H9 (cell line): ENCODE measurements at regions not wholly inside any gene's neighbourhood (a gene's known extent, or its start where the extent isn't known, plus 50 kb on each side); places are given as distances from the start of the nearest gene placed in this dataset.

Experiments used
- DNase-seq: peaks from one replicate; pipeline ENCODE4 v3.0.0-alpha.2; 2017
- H2AFZ ChIP-seq: one replicate; pipeline ENCODE4 v1.6.1; 2013; ENCODE audit warnings: mild to moderate bottlenecking, low read length, control low read depth, moderate library complexity
- H2AK5ac ChIP-seq: 2 replicates; pipeline ENCODE4 v1.6.1; 2013; ENCODE audit warnings: low read length, control low read depth, mixed read lengths; ENCODE audit not compliant: insufficient read length
- H2BK120ac ChIP-seq: one replicate; pipeline ENCODE4 v1.6.1; 2013; ENCODE audit warnings: low read depth, mild to moderate bottlenecking, low read length, control low read depth, inconsistent platforms; ENCODE audit not compliant: poor library complexity, severe bottlenecking
- H2BK12ac ChIP-seq: 2 replicates; pipeline ENCODE4 v1.6.1; 2013; ENCODE audit warnings: low read length, control low read depth, mixed read lengths, low read depth; ENCODE audit not compliant: insufficient read length
- H2BK15ac ChIP-seq: 2 replicates; pipeline ENCODE4 v1.6.1; 2013; ENCODE audit warnings: low read depth, low read length, control low read depth
- H2BK20ac ChIP-seq: one replicate; pipeline ENCODE4 v1.6.1; 2013; ENCODE audit warnings: low read depth, mild to moderate bottlenecking, low read length, control low read depth, inconsistent platforms; ENCODE audit not compliant: poor library complexity, severe bottlenecking
- H2BK5ac ChIP-seq: 2 replicates; pipeline ENCODE4 v1.6.1; 2013; ENCODE audit warnings: low read length, control low read depth, mixed read lengths; ENCODE audit not compliant: insufficient read length
- H3K14ac ChIP-seq: 2 replicates; pipeline ENCODE4 v1.6.1; 2013; ENCODE audit warnings: low read length, control low read depth; ENCODE audit not compliant: insufficient read depth
- H3K18ac ChIP-seq: 2 replicates; pipeline ENCODE4 v1.6.1; 2013; ENCODE audit warnings: low read depth, mild to moderate bottlenecking, mixed read lengths, low read length, control low read depth; ENCODE audit not compliant: insufficient read length
- H3K23ac ChIP-seq: 2 replicates; pipeline ENCODE4 v1.6.1; 2013; ENCODE audit warnings: low read length, control low read depth, mixed read lengths, low read depth; ENCODE audit not compliant: insufficient read length
- H3K23me2 ChIP-seq: 2 replicates; pipeline ENCODE4 v1.6.1; 2013; ENCODE audit warnings: low read depth, mild to moderate bottlenecking, mixed read lengths, low read length, control low read depth; ENCODE audit not compliant: insufficient read length, poor library complexity, severe bottlenecking
- H3K27ac ChIP-seq: 2 replicates; pipeline ENCODE4 v1.5.1; 2013; ENCODE audit warnings: low read length, control low read depth, mixed read lengths, low read depth; ENCODE audit not compliant: insufficient read length
- H3K27me3 ChIP-seq: 2 replicates; pipeline ENCODE4 v1.6.1; 2013; ENCODE audit warnings: low read length, control low read depth, inconsistent platforms; ENCODE audit not compliant: insufficient read depth
- H3K4ac ChIP-seq: 2 replicates; pipeline ENCODE4 v1.6.1; 2013; ENCODE audit warnings: low read depth, mild to moderate bottlenecking, control low read depth, inconsistent platforms, low read length, moderate library complexity
- H3K4me1 ChIP-seq: 2 replicates; pipeline ENCODE4 v1.6.1; 2013; ENCODE audit warnings: low read length, control low read depth, inconsistent platforms; ENCODE audit not compliant: insufficient read depth
- H3K4me2 ChIP-seq: 2 replicates; pipeline ENCODE4 v1.6.1; 2013; ENCODE audit warnings: low read length, control low read depth, mixed read lengths; ENCODE audit not compliant: insufficient read length, insufficient read depth
- H3K56ac ChIP-seq: 2 replicates; pipeline ENCODE4 v1.6.1; 2013; ENCODE audit warnings: low read depth, mild to moderate bottlenecking, mixed read lengths, low read length, control low read depth; ENCODE audit not compliant: insufficient read length
- H3K79me1 ChIP-seq: 2 replicates; pipeline ENCODE4 v1.6.1; 2013; ENCODE audit warnings: low read depth, mild to moderate bottlenecking, moderate library complexity, low read length, control low read depth, inconsistent platforms; ENCODE audit not compliant: insufficient read depth, poor library complexity, severe bottlenecking
- H3K79me2 ChIP-seq: 2 replicates; pipeline ENCODE4 v1.6.1; 2013; ENCODE audit warnings: low read length, control low read depth, inconsistent platforms; ENCODE audit not compliant: insufficient read depth
- H3K9ac ChIP-seq: 2 replicates; pipeline ENCODE4 v1.6.1; 2013; ENCODE audit warnings: low read length, control low read depth, mixed read lengths; ENCODE audit not compliant: insufficient read length; ENCODE audit errors: extremely low read depth
- H3K9me3 ChIP-seq: one replicate; pipeline ENCODE4 v1.6.1; 2013; ENCODE audit warnings: low read depth, low read length, inconsistent platforms; ENCODE audit not compliant: control insufficient read depth
- H3T11ph ChIP-seq: one replicate; pipeline ENCODE4 v1.6.1; 2013; ENCODE audit warnings: mild to moderate bottlenecking, low read length, control low read depth, inconsistent platforms
- H4K20me1 ChIP-seq: one replicate; pipeline ENCODE4 v1.6.1; 2013; ENCODE audit not compliant: control insufficient read depth, insufficient read length, insufficient read depth
- H4K5ac ChIP-seq: 2 replicates; pipeline ENCODE4 v1.6.1; 2013; ENCODE audit warnings: low read depth, mild to moderate bottlenecking, mixed read lengths, low read length, control low read depth; ENCODE audit not compliant: insufficient read length
- H4K8ac ChIP-seq: replicated peaks from 2 replicates; pipeline ENCODE4 v1.6.1; 2013; ENCODE audit warnings: low read length, control low read depth, mixed read lengths, low read depth; ENCODE audit not compliant: insufficient read length
- H4K91ac ChIP-seq: 2 replicates; pipeline ENCODE4 v1.6.1; 2013; ENCODE audit warnings: low read depth, mild to moderate bottlenecking, moderate library complexity, mixed read lengths, low read length, control low read depth; ENCODE audit not compliant: insufficient read length
- H3K27ac Mint-ChIP-seq, 3 experiments: 2 replicates in 2 of 3; 3 replicates in 1 of 3; pipeline ENCODE4 v1.8.0; 2020 to 2021; ENCODE audit warnings: mixed read lengths in 3 of 3, mild to moderate bottlenecking in 1 of 3, moderate library complexity in 1 of 3
- H3K27me3 Mint-ChIP-seq: 2 replicates; pipeline ENCODE4 v1.8.0; 2021; ENCODE audit warnings: low read depth, mild to moderate bottlenecking, moderate library complexity, mixed read lengths
- H3K36me3 Mint-ChIP-seq, 3 experiments: 2 replicates in 2 of 3; 3 replicates in 1 of 3; pipeline ENCODE4 v1.8.0; 2020 to 2021; ENCODE audit warnings: low read depth in 3 of 3, mixed read lengths in 3 of 3; ENCODE audit not compliant: insufficient read depth in 1 of 3
- H3K4me1 Mint-ChIP-seq, 2 experiments: 2 replicates each; pipeline ENCODE4 v1.8.0; 2020; ENCODE audit warnings: mixed read lengths in 2 of 2
- H3K4me3 Mint-ChIP-seq, 2 experiments: 2 replicates in 1 of 2; 3 replicates in 1 of 2; pipeline ENCODE4 v1.8.0; 2020 to 2021; ENCODE audit warnings: mild to moderate bottlenecking in 2 of 2, mixed read lengths in 2 of 2, moderate library complexity in 1 of 2
- H3K9me3 Mint-ChIP-seq, 2 experiments: 2 replicates in 1 of 2; 3 replicates in 1 of 2; pipeline ENCODE4 v1.8.0; 2020; ENCODE audit warnings: mild to moderate bottlenecking in 2 of 2, mixed read lengths in 2 of 2, moderate library complexity in 1 of 2
- WGBS: extraction: QIAGEN DNeasy Blood & Tissue Kit; methylation state at CpG from one replicate; pipeline ENCODE4 v1.1.7; 2013; ENCODE audit warnings: missing lambda C conversion rate, low lambda C conversion rate, mixed read lengths; ENCODE audit not compliant: insufficient read length; ENCODE audit errors: extremely low coverage; 5-methylcytosine and 5-hydroxymethylcytosine counted together
- TF ChIP-seq, protein P1 (sequence below): fragments of 200-600 bp; sonication (generic); conservative IDR thresholded peaks from 3 replicates; pipeline ENCODE4 v1.8.0; 2021; ENCODE audit warnings: antibody characterized with exemption, mild to moderate bottlenecking

DNA sequence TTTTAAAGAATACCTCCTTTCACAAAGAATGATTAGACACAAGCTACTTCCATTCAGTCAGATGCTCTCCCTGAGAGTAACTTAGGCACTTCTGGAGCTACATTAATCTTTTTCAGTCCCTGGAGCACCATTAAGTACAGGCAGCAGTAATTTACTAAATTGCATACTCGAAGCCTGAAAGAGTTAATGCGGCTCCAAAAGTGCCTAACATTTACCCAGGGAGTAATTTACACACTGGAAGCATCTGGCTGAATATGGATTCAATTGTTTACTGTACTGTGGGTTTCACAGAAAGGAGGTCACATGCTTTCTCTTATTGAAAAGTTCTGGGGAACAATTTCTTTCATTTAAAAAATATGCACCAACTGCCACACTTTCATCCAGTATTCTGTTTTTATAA is 260.8 kb upstream of the TENM3 start:
- no peaks in the 10 kb centered on the region for H3K27me3 ChIP-seq
- no CpG with 5 or more reads among the region's 2 CpGs for WGBS
- no peak overlapping the region for H3K9ac ChIP-seq
- Mint-ChIP-seq H3K27me3 (no peaks in the 10 kb centered on the region), H3K36me3 (peaks cover 0 to 5% (median 0%) of the 10 kb centered on the region in 3 experiments; a peak in 3 of 7 replicates), H3K27ac (no peak overlapping the region), H3K4me1 (peaks cover 21 to 24% of the 10 kb centered on the region in 2 experiments), H3K9me3 (no peaks in the 10 kb centered on the region), H3K4me3 (no peak overlapping the region)
- no peak overlapping the region for H3K4ac ChIP-seq
- H2BK5ac ChIP-seq: no peak overlapping the region
- TF ChIP-seq, protein P1, sequence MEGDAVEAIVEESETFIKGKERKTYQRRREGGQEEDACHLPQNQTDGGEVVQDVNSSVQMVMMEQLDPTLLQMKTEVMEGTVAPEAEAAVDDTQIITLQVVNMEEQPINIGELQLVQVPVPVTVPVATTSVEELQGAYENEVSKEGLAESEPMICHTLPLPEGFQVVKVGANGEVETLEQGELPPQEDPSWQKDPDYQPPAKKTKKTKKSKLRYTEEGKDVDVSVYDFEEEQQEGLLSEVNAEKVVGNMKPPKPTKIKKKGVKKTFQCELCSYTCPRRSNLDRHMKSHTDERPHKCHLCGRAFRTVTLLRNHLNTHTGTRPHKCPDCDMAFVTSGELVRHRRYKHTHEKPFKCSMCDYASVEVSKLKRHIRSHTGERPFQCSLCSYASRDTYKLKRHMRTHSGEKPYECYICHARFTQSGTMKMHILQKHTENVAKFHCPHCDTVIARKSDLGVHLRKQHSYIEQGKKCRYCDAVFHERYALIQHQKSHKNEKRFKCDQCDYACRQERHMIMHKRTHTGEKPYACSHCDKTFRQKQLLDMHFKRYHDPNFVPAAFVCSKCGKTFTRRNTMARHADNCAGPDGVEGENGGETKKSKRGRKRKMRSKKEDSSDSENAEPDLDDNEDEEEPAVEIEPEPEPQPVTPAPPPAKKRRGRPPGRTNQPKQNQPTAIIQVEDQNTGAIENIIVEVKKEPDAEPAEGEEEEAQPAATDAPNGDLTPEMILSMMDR: no peak
- H4K5ac ChIP-seq: no peak overlapping the region
- H3K18ac ChIP-seq: no peak overlapping the region
- no peaks in the 10 kb centered on the region for H3K79me2 ChIP-seq
- H3K9me3 ChIP-seq: no peaks in the 10 kb centered on the region
- H3K56ac ChIP-seq: no peak overlapping the region
- H2AK5ac ChIP-seq: no peak overlapping the region
- H2BK12ac ChIP-seq: no peak overlapping the region
- H4K8ac ChIP-seq: no peak overlapping the region
- DNase-seq: no peak
- H2BK120ac ChIP-seq: no peak overlapping the region
- H4K91ac ChIP-seq: no peak overlapping the region
- no peak overlapping the region for H2AFZ ChIP-seq
- H4K20me1 ChIP-seq: no peaks in the 10 kb centered on the region
- H3K79me1 ChIP-seq: no peaks in the 10 kb centered on the region
- no peak overlapping the region for H3K23ac ChIP-seq
- peaks cover 5% of the 10 kb centered on the region; the same call in 1 of the 2 replicates for H3K4me1 ChIP-seq
- H3K4me2 ChIP-seq: no peak overlapping the region
- H3K27ac ChIP-seq: no peak overlapping the region
- H3T11ph ChIP-seq: no peak overlapping the region
- no peaks in the 10 kb centered on the region for H3K23me2 ChIP-seq
- no peak overlapping the region for H3K14ac ChIP-seq
- H2BK15ac ChIP-seq: no peak overlapping the region
- H2BK20ac ChIP-seq: no peak overlapping the region
